HG02763 (cell line): ENCODE measurements at regions not wholly inside any gene's neighbourhood (a gene's known extent, or its start where the extent isn't known, plus 50 kb on each side); places are given as distances from the start of the nearest gene placed in this dataset.

Experiments used
- ATAC-seq: cut with Tn5 transposase; IDR thresholded peaks from one replicate; pipeline ENCODE4 v1.9.1; 2021; ENCODE audit warnings: mild to moderate bottlenecking, moderate library complexity; ENCODE audit not compliant: unreplicated experiment

- no peak for ATAC-seq
Measured at GRCh38 chr6:156166093-156166492, 611.1 kb upstream of the ARID1B start.

GRCh38 chr6:156164701-156165452 lies 612.3 kb upstream of the ARID1B start:
- no peak for ATAC-seq

- no peak for ATAC-seq
Measured at GRCh38 chr6:156163311-156163710, 613.9 kb upstream of the ARID1B start.

GRCh38 chr6:156161471-156161870 lies 615.7 kb upstream of the ARID1B start:
- ATAC-seq: no peak

GRCh38 chr6:156160795-156161165 lies 616.4 kb upstream of the ARID1B start:
- no peak for ATAC-seq

- ATAC-seq: no peak
Measured at GRCh38 chr6:156160007-156160794, 617.0 kb upstream of the ARID1B start.

GRCh38 chr6:156154896-156155295 lies 622.3 kb upstream of the ARID1B start:
- no peak for ATAC-seq

GRCh38 chr6:156150391-156150790 lies 626.8 kb upstream of the ARID1B start:
- ATAC-seq: no peak

- no peak for ATAC-seq
Measured at GRCh38 chr6:156146891-156147290, 630.3 kb upstream of the ARID1B start.

GRCh38 chr6:156131221-156131903 lies 645.8 kb upstream of the ARID1B start:
- peak; percentile 70 for ATAC-seq

- ATAC-seq: no peak
Measured at GRCh38 chr6:156126535-156126934, 650.6 kb upstream of the ARID1B start.

- no peak for ATAC-seq
Measured at GRCh38 chr6:156125844-156126243, 651.3 kb upstream of the ARID1B start.

- no peak for ATAC-seq
Measured at GRCh38 chr6:156123731-156124130, 653.4 kb upstream of the ARID1B start.

GRCh38 chr6:156121973-156122372 lies 655.2 kb upstream of the ARID1B start:
- no peak for ATAC-seq

GRCh38 chr6:156114541-156114940 lies 658.9 kb upstream of the NOX3 start:
- ATAC-seq: no peak

GRCh38 chr6:156113631-156114030 lies 658.0 kb upstream of the NOX3 start:
- ATAC-seq: no peak

- no peak for ATAC-seq
Measured at GRCh38 chr6:156111913-156112312, 656.3 kb upstream of the NOX3 start.

GRCh38 chr6:156110249-156110648 lies 654.6 kb upstream of the NOX3 start:
- ATAC-seq: no peak

GRCh38 chr6:156109713-156110112 lies 654.1 kb upstream of the NOX3 start:
- no peak for ATAC-seq

GRCh38 chr6:156107624-156108101 lies 652.0 kb upstream of the NOX3 start:
- ATAC-seq: no peak

GRCh38 chr6:156102129-156102528 lies 646.5 kb upstream of the NOX3 start:
- ATAC-seq: no peak

GRCh38 chr6:156098839-156099238 lies 643.2 kb upstream of the NOX3 start:
- ATAC-seq: no peak
